ENCODE measurements at regions not wholly inside any gene's neighbourhood (a gene's known extent, or its start where the extent isn't known, plus 50 kb on each side); places are given as distances from the start of the nearest gene placed in this dataset.
"Not testable (repeated sequence)": the region's sequence is repeated elsewhere in the genome, so short reads cannot be mapped to it uniquely, and the experiment has no call there.

- no peak overlapping the region for H3K4me3 ChIP-seq (ENCODE audit: low read depth, low read length)
- no peak for TF ChIP-seq CTCF (IDR thresholded peaks at IDR 0.05; ENCODE audit: low read depth, low read length)
Observed at GRCh38 chr3:168951368-168951767, 712.1 kb downstream of the MECOM start.

GRCh38 chr3:168950622-168951021, 712.9 kb downstream of the MECOM start:
- TF ChIP-seq CTCF (IDR thresholded peaks at IDR 0.05; ENCODE audit: low read depth, low read length) = no peak

GRCh38 chr3:168939651-168940238, 723.8 kb downstream of the MECOM start:
- no peak for TF ChIP-seq CTCF (IDR thresholded peaks at IDR 0.05; ENCODE audit: low read depth, low read length)
- no peak overlapping the region for H3K4me3 ChIP-seq (ENCODE audit: low read depth, low read length)

More at GRCh38 chr3:168950622-168951021, 712.9 kb downstream of the MECOM start:
- no peak overlapping the region for H3K4me3 ChIP-seq (ENCODE audit: low read depth, low read length)

- no peak for TF ChIP-seq CTCF (IDR thresholded peaks at IDR 0.05; ENCODE audit: low read depth, low read length)
- no peak overlapping the region for H3K4me3 ChIP-seq (ENCODE audit: low read depth, low read length)
Observed at GRCh38 chr3:168933614-168934013, 729.9 kb downstream of the MECOM start.

- not testable (repeated sequence) for H3K4me3 ChIP-seq (ENCODE audit: low read depth, low read length)
Observed at GRCh38 chr3:168929997-168930396, 733.5 kb downstream of the MECOM start.

GRCh38 chr3:168926426-168926825, 737.1 kb downstream of the MECOM start:
- H3K4me3 ChIP-seq (ENCODE audit: low read depth, low read length) = no peak overlapping the region
- no peak for TF ChIP-seq CTCF (IDR thresholded peaks at IDR 0.05; ENCODE audit: low read depth, low read length)

GRCh38 chr3:168925568-168925967, 737.9 kb downstream of the MECOM start:
- H3K4me3 ChIP-seq (ENCODE audit: low read depth, low read length) = no peak overlapping the region
- no peak for TF ChIP-seq CTCF (IDR thresholded peaks at IDR 0.05; ENCODE audit: low read depth, low read length)

- no peak for TF ChIP-seq CTCF (IDR thresholded peaks at IDR 0.05; ENCODE audit: low read depth, low read length)
- H3K4me3 ChIP-seq (ENCODE audit: low read depth, low read length) = no peak overlapping the region
Observed at GRCh38 chr3:168914662-168915061, 748.9 kb downstream of the MECOM start.
